ENCODE measurements at regions not wholly inside any gene's neighbourhood (a gene's known extent, or its start where the extent isn't known, plus 50 kb on each side); places are given as distances from the start of the nearest gene placed in this dataset.

DNA sequence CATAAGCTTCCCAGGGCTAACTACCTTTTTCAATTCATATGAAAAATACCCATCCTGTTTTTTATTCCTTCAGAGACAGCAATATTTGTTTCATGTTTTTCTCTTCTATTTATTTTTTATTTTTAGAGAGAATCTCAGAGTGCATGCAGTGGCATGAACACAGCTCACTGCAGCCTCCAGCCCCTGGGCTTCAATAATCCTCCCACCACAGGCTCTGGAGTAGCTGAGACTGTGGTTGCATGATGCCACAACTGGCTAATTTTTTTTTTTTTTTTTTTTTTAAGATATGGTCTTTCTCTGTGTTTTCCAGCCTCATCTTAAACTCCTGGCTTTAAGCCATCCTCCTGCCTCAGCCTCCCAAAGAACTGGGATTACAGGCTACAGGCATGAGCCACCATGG, 296.7 kb upstream of the AKR1E2 start:
- no peak for ATAC-seq
- intact Hi-C loops (cut with DNase I; ENCODE audit: low total_unique reads): no loop called here
- H3K9me3 ChIP-seq: no peaks in the 10 kb centered on the region
- in situ Hi-C loops (cut with MboI; ENCODE audit: low sequenced_read_pairs in 4 of 4): no loop called here
- TF ChIP-seq CTCF (IDR thresholded peaks at IDR 0.05 in 4 of 5, conservative IDR thresholded peaks at IDR 0.05 in 1 of 5) (no peak), POLR2A (IDR thresholded peaks at IDR 0.05) (no peak)
- DNase-seq: no peak
- no peak overlapping the region for H3K4me3 ChIP-seq
- H3K27ac ChIP-seq: no peak overlapping the region
- peaks cover 0 to 3% of the 10 kb centered on the region in 2 donors for H3K4me1 ChIP-seq
- no peaks in the 10 kb centered on the region for H3K27me3 ChIP-seq
- H3K36me3 ChIP-seq: no peaks in the 10 kb centered on the region

GRCh38 chr10:4527281-4527970, 298.6 kb upstream of the AKR1E2 start:
- Histone ChIP-seq H3K9me3 (no peaks in the 10 kb centered on the region), H3K36me3 (no peaks in the 10 kb centered on the region), H3K27me3 (no peaks in the 10 kb centered on the region), H3K4me3 (no peak overlapping the region), H3K27ac (no peak overlapping the region), H3K4me1 (peaks cover 0 to 3% of the 10 kb centered on the region in 2 donors)
- no peak for TF ChIP-seq CTCF (IDR thresholded peaks at IDR 0.05 in 4 of 5, conservative IDR thresholded peaks at IDR 0.05 in 1 of 5)
- intact Hi-C loops (cut with DNase I; ENCODE audit: low total_unique reads) (no loop called here), in situ Hi-C loops (cut with MboI; ENCODE audit: low sequenced_read_pairs in 4 of 4) (no loop called here)
- ATAC-seq: no peak
- DNase-seq: no peak

DNA sequence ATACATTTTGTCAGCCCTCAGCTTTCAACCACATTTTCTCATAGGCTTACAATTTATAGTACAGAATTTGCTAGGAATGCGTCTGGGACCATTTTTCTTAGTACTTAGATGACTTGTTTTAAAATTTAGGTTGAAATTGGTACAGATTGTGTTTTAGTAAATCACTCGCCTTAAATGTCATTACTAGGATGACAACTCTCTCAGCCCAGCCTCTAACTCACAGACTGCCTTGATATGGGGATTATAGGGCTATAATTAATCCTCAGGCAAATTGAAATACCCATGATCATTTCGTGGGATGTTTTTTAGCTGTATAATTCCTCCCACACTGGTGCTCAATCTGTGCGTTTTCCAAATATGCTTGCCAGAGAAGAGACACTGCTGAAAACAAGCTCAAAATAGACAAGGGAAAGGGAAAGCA, 299.7 kb upstream of the AKR1E2 start:
- H3K36me3 ChIP-seq: no peaks in the 10 kb centered on the region
- no peaks in the 10 kb centered on the region for H3K27me3 ChIP-seq
- H3K9me3 ChIP-seq: no peaks in the 10 kb centered on the region
- peaks cover 0 to 3% of the 10 kb centered on the region in 2 donors for H3K4me1 ChIP-seq
- no peak overlapping the region for H3K4me3 ChIP-seq
- DNase-seq: no peak
- intact Hi-C loops (cut with DNase I; ENCODE audit: low total_unique reads) (no loop called here), in situ Hi-C loops (cut with MboI; ENCODE audit: low sequenced_read_pairs in 4 of 4) (no loop called here)
- H3K27ac ChIP-seq: no peak overlapping the region
- TF ChIP-seq POLR2A (IDR thresholded peaks at IDR 0.05) (no peak), CTCF (IDR thresholded peaks at IDR 0.05 in 4 of 5, conservative IDR thresholded peaks at IDR 0.05 in 1 of 5) (no peak)
- no peak for ATAC-seq

- TF ChIP-seq CTCF (IDR thresholded peaks at IDR 0.05 in 4 of 5, conservative IDR thresholded peaks at IDR 0.05 in 1 of 5) (no peak), POLR2A (IDR thresholded peaks at IDR 0.05) (no peak)
- no peak overlapping the region for H3K4me3 ChIP-seq
- in situ Hi-C loops (cut with MboI; ENCODE audit: low sequenced_read_pairs in 4 of 4): no loop called here
- H3K36me3 ChIP-seq: no peaks in the 10 kb centered on the region
- no peak for DNase-seq
- H3K4me1 ChIP-seq: peaks cover 0 to 3% of the 10 kb centered on the region in 2 donors
- H3K9me3 ChIP-seq: no peaks in the 10 kb centered on the region
- no peaks in the 10 kb centered on the region for H3K27me3 ChIP-seq
- ATAC-seq: no peak
- intact Hi-C loops (cut with DNase I; ENCODE audit: low total_unique reads): no loop called here
- H3K27ac ChIP-seq: no peak overlapping the region
Observed at GRCh38 chr10:4525103-4525502, 300.9 kb upstream of the AKR1E2 start.
